H1 (cell line): ENCODE measurements at regions not wholly inside any gene's neighbourhood (a gene's known extent, or its start where the extent isn't known, plus 50 kb on each side); places are given as distances from the start of the nearest gene placed in this dataset.

Source experiments
- EGR1 ChIP-seq: IDR thresholded peaks from 2 replicates; pipeline ENCODE4 v1.6.1; 2011; ENCODE audit warnings: low read depth, low read length, borderline replicate concordance
- MAFK ChIP-seq: IDR thresholded peaks from 2 replicates; pipeline ENCODE4 v1.6.1; 2012; ENCODE audit warnings: low read depth, mild to moderate bottlenecking, improper control_type of control experiment, low read length
- NRF1 ChIP-seq: IDR thresholded peaks from 2 replicates; pipeline ENCODE4 v1.6.1; 2011; ENCODE audit warnings: mild to moderate bottlenecking, low read depth, low read length, improper control_type of control experiment
- PHF8 ChIP-seq: fragments of 200-600 bp; sonication (generic); conservative IDR thresholded peaks from 2 replicates; pipeline ENCODE4 v1.7.1; 2012; ENCODE audit warnings: low read depth, mild to moderate bottlenecking, inconsistent platforms, low read length, moderate library complexity
- POLR2AphosphoS5 ChIP-seq: IDR thresholded peaks from 2 replicates; pipeline ENCODE4 v1.6.1; 2011; ENCODE audit warnings: low read depth, low read length
- RFX5 ChIP-seq: IDR thresholded peaks from 2 replicates; pipeline ENCODE4 v1.6.1; 2011; ENCODE audit warnings: low read depth, low read length, improper control_type of control experiment, borderline replicate concordance
- RNF2 ChIP-seq: fragments of 200-900, 300-1000 bp; sonication (generic); IDR thresholded peaks from 2 replicates; pipeline ENCODE4 v1.7.1; 2016; ENCODE audit warnings: borderline replicate concordance, low read depth, mild to moderate bottlenecking, antibody characterized with exemption, low read length; ENCODE audit not compliant: poor library complexity, severe bottlenecking; ENCODE audit errors: missing control alignments
- SIN3A ChIP-seq, 2 experiments: IDR thresholded peaks in 1 of 2; conservative IDR thresholded peaks in 1 of 2; 2 replicates each; pipeline ENCODE4 v1.6.1; 2011 to 2012; ENCODE audit warnings: low read length in 2 of 2, improper control_type of control experiment in 1 of 2, low read depth in 1 of 2, mild to moderate bottlenecking in 1 of 2
- SP1 ChIP-seq: IDR thresholded peaks from 2 replicates; pipeline ENCODE4 v1.6.1; 2011; ENCODE audit warnings: low read depth, low read length
- TEAD4 ChIP-seq: IDR thresholded peaks from 2 replicates; pipeline ENCODE4 v1.6.1; 2012; ENCODE audit warnings: low read depth, low read length, inconsistent platforms, mixed read lengths
- ZNF274 ChIP-seq: IDR thresholded peaks from 2 replicates; pipeline ENCODE4 v1.7.0; 2012; ENCODE audit warnings: low read length, borderline replicate concordance; ENCODE audit errors: extremely low read depth
- TF ChIP-seq, protein P1 (sequence below), 3 experiments: IDR thresholded peaks; 1 replicate in 2 of 3; 2 replicates in 1 of 3; pipeline versions ENCODE4 v1.5.1 to v1.6.1; 2011; ENCODE audit warnings: low read length in 3 of 3, mild to moderate bottlenecking in 3 of 3, inconsistent platforms in 2 of 3, low read depth in 1 of 3, moderate library complexity in 1 of 3; ENCODE audit not compliant: insufficient read depth in 1 of 3; ENCODE audit errors: control extremely low read depth in 1 of 3
- TF ChIP-seq, protein P2 (sequence below): IDR thresholded peaks from 2 replicates; pipeline ENCODE4 v1.6.1; 2011; ENCODE audit warnings: low read length, improper control_type of control experiment

DNA sequence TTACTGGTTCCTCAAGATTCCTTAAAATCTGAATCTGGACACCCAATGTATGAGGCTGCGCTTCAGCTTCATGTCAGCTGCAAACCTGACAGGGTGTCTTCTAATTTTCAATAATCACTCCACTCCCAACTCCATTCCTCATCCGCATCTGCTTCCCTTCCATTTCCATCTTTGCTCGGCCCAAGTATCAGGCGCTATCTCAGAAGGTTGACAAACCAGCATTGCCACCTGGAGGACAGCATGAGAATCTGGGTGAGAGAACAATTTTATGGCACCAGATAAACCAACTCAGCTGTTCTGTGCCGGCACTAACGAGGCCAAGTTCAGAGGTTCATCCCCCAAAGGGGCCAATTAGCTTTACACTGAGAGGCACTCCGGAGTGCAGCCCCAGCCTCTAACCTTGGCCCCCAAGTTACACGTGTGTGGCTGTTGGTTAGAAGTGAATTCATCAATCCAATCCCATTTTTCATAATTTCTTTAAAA lies 79.1 kb upstream of the LMO2 start:
- no peak for TF ChIP-seq PHF8
- TF ChIP-seq, protein P1, sequence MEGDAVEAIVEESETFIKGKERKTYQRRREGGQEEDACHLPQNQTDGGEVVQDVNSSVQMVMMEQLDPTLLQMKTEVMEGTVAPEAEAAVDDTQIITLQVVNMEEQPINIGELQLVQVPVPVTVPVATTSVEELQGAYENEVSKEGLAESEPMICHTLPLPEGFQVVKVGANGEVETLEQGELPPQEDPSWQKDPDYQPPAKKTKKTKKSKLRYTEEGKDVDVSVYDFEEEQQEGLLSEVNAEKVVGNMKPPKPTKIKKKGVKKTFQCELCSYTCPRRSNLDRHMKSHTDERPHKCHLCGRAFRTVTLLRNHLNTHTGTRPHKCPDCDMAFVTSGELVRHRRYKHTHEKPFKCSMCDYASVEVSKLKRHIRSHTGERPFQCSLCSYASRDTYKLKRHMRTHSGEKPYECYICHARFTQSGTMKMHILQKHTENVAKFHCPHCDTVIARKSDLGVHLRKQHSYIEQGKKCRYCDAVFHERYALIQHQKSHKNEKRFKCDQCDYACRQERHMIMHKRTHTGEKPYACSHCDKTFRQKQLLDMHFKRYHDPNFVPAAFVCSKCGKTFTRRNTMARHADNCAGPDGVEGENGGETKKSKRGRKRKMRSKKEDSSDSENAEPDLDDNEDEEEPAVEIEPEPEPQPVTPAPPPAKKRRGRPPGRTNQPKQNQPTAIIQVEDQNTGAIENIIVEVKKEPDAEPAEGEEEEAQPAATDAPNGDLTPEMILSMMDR (IDR thresholded peaks at IDR 0.05; ENCODE audit: control extremely low read depth in 1 of 3, insufficient read depth in 1 of 3, low read depth in 1 of 3, low read length in 3 of 3): peak; percentile 31 to 94 (median 80)
- TF ChIP-seq SIN3A (conservative IDR thresholded peaks at IDR 0.05 in 1 of 2, IDR thresholded peaks at IDR 0.05 in 1 of 2; ENCODE audit: low read depth in 1 of 2, low read length in 2 of 2): no peak
- no peak for TF ChIP-seq RFX5
- TF ChIP-seq NRF1: no peak
- no peak for TF ChIP-seq POLR2AphosphoS5
- TF ChIP-seq, protein P2, sequence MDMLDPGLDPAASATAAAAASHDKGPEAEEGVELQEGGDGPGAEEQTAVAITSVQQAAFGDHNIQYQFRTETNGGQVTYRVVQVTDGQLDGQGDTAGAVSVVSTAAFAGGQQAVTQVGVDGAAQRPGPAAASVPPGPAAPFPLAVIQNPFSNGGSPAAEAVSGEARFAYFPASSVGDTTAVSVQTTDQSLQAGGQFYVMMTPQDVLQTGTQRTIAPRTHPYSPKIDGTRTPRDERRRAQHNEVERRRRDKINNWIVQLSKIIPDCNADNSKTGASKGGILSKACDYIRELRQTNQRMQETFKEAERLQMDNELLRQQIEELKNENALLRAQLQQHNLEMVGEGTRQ: no peak
- TF ChIP-seq EGR1: no peak
- no peak for TF ChIP-seq RNF2
- no peak for TF ChIP-seq TEAD4
- TF ChIP-seq ZNF274: no peak
- no peak for TF ChIP-seq MAFK
- no peak for TF ChIP-seq SP1
